Adrenal gland (tissue), 5 donors: ENCODE measurements at regions not wholly inside any gene's neighbourhood (a gene's known extent, or its start where the extent isn't known, plus 50 kb on each side); places are given as distances from the start of the nearest gene placed in this dataset.

Source experiments
- POLR2A ChIP-seq, 2 donors: fragments of 450-650 bp; IDR thresholded peaks; one replicate each; pipeline ENCODE4 v1.6.1; 2017; ENCODE audit warnings: antibody characterized with exemption in 2 of 2, mild to moderate bottlenecking in 2 of 2, moderate library complexity in 1 of 2
- TF ChIP-seq, protein P1 (sequence below), 6 experiments: fragments of 450-650 bp in 4 of 6; fragments of 200-600 bp in 2 of 6; sonication (generic) in 1 of 6; IDR thresholded peaks; 1 replicate in 5 of 6; 2 replicates in 1 of 6; pipeline versions ENCODE4 v1.5.1 to v1.8.0; 2016 to 2021; ENCODE audit warnings: antibody characterized with exemption in 6 of 6, mild to moderate bottlenecking in 2 of 6, moderate library complexity in 1 of 6
- donor health status: DM: no; HTN: no; CAD: no.

DNA sequence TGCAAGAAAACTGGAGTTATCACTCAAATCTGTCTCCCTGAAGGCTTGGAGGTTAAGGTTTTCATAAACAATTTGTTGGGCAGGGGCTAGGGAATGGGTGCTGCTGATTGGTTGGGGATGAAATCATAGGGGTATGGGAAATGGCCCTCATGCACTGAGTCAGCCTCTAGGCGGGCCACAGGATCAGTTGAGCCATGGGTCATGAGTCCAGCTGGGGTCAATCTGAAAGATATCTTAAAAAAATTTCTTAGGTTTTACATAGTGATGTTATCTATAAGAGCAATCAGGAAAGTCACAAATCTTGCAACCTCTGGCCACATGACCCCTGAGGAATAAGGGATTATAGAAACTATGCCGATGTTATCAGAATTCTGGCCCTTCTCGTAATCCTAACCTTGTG, 491.7 kb downstream of the ZIC1 start:
- TF ChIP-seq, protein P1, sequence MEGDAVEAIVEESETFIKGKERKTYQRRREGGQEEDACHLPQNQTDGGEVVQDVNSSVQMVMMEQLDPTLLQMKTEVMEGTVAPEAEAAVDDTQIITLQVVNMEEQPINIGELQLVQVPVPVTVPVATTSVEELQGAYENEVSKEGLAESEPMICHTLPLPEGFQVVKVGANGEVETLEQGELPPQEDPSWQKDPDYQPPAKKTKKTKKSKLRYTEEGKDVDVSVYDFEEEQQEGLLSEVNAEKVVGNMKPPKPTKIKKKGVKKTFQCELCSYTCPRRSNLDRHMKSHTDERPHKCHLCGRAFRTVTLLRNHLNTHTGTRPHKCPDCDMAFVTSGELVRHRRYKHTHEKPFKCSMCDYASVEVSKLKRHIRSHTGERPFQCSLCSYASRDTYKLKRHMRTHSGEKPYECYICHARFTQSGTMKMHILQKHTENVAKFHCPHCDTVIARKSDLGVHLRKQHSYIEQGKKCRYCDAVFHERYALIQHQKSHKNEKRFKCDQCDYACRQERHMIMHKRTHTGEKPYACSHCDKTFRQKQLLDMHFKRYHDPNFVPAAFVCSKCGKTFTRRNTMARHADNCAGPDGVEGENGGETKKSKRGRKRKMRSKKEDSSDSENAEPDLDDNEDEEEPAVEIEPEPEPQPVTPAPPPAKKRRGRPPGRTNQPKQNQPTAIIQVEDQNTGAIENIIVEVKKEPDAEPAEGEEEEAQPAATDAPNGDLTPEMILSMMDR (IDR thresholded peaks at IDR 0.05) = no peak
- no peak for TF ChIP-seq POLR2A (IDR thresholded peaks at IDR 0.05)
